HG02678 (cell line): ENCODE measurements at regions not wholly inside any gene's neighbourhood (a gene's known extent, or its start where the extent isn't known, plus 50 kb on each side); places are given as distances from the start of the nearest gene placed in this dataset.

ENCODE experiments used
- ATAC-seq: cut with Tn5 transposase; IDR thresholded peaks from one replicate; pipeline ENCODE4 v1.9.1; 2021; ENCODE audit warnings: mild to moderate bottlenecking, moderate library complexity; ENCODE audit not compliant: unreplicated experiment

DNA sequence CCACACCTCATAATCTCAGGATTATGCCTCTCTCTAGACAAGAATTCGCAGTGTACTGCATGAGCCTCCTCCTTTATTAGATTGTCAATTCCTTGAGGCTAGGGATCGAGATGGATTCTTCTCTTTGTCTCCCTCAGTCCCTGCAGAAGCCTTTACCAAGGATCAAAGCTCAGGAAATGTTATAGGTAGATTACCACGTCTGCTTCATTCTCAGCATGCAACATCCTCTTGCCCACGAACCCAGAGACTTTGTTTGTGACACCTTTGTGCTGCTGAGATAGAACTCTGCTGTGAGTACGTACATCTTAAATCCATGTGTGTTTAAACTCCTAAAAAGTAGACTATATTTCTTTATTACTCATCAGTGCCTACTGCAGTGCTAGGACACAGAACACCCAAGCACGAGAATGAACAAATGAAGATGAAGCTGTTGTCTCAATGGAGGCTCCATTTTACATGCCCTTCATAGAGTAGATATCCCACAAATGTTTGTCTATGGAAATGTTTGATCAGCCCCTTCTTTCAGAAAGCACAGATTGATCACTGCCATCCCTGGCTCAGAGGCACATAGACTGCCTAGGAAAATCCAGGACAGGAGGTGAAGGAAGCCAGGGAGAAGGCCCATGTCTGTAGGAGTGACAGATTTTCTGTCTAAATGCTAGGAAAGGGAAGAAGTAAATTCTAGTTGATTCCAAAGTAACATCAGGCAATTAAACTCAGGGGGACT, 98.8 kb upstream of the KLHL29 start:
- no peak for ATAC-seq

DNA sequence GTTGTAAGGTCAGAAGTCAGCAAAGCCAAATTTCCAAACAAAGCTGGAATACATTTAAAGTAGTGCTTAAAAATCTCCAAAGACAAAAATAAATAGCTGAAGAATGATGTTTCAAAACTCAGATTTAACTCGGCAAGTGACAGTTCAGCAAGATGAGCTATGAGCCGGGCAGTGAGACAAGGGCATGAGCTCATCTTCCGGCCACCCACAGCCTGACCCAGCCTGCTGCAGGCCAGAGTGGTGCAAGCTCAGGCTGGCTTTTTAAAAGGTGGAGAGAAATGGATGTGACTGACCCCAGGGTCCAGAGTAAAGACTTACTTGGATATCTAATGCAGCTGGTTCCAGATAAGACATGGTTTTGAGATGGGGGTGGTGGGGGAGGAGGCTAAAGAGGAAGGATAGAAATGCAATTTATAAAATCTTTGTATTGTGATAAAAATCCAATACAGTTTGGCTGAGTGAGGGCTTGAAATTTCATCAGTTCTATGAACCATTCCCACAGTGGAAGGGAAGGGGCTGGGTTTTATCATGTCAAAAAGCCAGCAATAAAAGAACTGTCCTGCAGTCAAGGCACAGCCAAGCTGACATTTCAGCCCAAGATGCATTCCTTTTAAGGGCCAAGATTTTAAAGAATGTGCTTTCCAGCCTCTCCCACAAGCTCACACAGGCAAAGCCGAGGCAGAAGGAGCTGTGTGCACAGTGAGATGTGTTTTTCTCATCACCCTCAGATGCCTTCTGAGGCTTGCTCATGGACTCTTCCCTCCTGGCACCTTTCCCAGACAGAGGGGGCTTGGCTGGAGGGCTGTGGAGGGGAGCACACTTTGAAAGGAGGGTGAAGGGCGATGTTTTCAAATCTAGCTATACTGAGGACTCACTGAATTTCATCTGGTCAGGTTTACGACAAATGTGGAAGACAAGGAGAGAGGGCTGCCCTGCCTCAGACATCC, 97.9 kb upstream of the KLHL29 start:
- no peak for ATAC-seq

DNA sequence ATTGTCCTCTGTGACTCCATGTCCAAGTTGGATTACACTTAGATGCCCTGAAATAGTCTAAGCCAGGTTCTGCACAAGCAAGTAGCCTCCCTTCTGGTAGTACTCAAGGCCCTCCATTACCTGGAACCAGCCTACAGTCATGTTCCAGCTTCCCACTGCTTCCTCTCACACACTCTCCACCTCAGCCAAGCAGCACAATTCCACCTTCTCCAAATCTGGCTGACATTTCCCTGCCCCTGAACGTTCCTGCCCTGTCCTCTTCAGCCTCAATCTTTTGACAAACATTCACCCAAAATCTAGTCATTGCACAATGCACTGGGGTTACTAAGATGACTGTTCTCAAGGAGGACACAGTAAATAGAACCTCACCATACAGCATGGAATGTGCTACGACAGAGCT, 95.3 kb upstream of the KLHL29 start:
- ATAC-seq = no peak

DNA sequence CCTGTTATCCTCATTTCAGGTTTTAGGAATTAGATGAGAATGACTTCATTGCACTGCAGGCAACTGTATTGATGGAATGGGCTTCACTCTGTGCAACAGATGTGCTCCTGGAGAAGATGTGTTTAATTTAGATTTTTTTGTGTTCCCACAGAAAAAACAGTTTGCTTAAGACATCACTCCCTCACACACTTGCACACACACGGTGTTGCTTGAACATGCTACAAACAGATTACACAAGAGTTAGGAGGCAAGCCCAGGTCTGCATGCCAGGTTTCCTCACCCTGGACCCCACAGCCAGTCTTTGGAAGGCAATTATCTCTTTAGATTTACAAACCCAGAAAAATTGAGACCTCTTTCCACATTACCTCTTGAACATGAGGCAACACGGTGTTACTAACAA, 93.7 kb upstream of the KLHL29 start:
- no peak for ATAC-seq

DNA sequence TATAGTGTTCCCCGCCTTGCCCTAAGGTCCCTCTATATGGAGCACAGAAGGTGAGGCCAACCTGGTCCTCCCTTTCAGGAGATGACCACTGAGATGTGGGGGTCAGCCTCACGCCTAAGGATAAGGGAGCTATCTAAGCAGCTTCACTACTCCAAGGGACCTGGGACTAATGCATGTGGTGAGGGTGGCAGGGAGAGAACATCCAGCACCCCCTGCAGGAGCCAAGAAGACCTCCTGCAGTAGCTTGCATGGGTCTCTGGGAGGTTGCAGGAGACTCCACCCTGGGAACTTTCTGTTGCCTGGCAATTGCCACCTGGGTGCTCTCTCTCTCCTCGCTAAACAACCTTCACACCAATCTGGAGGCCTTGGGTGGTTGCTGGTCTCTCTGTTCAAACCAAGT, 93.0 kb upstream of the KLHL29 start:
- ATAC-seq = no peak

DNA sequence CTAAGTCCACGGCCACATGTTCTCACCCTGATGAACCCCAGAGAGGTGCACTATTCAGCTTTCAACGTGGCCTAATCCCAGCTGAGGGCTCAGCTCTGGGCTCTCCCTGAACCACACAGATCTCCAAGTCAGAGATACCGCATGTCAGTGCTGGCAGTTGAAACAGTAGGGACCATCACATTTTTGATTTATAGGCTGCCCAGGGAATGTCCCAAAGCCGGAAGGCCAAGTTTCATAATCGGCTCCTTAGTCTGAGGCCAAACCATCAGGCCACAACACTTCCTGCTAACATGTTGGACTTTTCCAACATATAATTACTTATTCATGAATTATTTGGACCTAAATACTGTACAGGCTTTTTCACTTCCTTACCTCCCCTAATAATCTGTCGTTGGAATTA, 91.9 kb upstream of the KLHL29 start:
- ATAC-seq = no peak

DNA sequence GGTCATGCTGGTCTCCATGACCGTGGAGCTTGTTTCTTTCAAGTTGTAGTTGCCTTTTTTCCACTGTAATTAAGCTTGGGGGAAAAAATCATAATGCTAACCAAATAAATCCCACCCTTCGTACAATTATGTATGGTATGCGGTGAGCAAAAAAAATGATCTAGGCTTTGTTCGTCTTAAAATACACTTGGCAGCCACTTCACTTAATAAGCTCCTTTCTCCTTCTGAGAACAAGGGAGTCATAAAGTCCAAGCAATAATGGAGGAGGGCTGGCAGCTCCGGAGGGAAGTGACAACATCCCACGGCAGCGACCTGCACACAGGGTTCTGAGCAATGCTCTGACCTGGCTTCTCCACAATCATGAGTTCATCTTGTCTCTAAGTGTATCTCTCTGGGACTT, 91.2 kb upstream of the KLHL29 start:
- ATAC-seq = no peak

DNA sequence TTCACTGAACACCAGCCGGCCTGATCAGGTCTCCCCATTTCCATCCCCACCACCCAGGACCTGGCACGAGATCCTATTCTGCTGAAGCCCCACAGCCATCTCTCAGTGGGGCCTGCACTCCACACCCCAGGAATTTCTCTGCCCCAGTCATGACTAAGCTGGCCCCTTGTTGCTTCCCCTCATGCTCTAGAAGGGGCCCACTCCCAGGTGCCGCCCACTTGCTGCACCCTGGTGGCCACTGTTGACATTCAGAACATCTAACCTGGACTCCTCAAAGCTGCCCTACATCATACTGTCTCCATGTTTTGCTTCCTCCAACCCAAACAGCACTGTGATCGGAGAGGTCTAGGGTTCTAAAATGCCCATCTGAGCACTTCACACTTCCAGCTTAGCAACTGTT, 90.7 kb upstream of the KLHL29 start:
- ATAC-seq = no peak

DNA sequence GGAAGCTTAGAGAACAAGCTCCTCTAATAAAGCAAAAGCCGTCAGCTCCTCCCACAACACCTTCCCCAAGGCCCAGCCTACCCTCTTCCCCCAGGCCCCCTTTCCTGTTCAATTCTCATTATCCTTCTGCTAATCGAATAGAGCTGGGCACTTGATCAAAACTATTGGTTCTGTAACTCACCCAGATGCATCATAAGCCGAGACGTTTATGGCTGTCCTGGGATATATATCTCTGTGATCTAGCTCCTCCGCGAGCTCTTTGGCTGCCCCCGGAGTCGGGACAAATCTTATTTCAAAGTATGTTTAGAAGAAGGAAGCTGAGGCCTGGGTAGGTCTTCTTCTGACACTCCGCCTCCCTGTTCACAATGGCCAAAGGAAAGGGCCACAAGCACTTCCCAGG, 88.3 kb upstream of the KLHL29 start:
- ATAC-seq = no peak

DNA sequence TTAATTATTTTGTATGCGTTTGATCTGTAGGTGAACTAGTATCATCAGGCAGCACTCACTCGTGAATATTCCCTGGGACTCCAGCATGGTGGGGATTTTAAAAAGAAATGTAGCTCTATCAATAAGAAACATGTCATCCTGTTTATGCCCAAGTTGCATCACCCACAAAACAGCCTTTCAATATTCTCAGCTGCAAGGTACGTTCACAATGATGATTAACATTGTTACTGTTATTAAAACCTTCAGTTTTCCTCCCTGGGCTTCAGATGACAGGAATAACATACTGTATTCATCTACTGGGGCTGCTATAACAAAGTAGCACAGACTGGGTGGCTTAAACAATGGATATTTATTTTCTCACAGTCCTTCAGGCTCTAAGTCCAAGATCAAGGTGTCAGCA, 87.9 kb upstream of the KLHL29 start:
- ATAC-seq = no peak

DNA sequence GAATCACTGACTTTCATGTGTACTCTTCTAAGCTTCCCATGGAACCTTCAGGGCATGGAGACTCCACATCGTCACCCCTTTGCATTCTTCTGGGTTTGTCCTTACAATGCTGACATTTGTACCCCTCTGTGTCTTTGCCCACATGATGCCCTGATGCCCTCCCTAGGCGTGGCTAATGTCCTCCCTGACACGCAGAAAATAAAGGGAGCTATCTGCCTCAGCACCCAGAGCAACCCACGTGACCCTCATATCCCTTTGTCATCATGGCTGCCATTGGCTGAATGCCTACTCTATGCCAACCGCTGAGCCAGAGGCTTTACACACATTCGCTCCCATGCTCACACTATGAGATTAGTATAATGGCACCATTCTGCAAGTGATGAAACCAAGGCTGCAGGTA, 86.4 kb upstream of the KLHL29 start:
- no peak for ATAC-seq

DNA sequence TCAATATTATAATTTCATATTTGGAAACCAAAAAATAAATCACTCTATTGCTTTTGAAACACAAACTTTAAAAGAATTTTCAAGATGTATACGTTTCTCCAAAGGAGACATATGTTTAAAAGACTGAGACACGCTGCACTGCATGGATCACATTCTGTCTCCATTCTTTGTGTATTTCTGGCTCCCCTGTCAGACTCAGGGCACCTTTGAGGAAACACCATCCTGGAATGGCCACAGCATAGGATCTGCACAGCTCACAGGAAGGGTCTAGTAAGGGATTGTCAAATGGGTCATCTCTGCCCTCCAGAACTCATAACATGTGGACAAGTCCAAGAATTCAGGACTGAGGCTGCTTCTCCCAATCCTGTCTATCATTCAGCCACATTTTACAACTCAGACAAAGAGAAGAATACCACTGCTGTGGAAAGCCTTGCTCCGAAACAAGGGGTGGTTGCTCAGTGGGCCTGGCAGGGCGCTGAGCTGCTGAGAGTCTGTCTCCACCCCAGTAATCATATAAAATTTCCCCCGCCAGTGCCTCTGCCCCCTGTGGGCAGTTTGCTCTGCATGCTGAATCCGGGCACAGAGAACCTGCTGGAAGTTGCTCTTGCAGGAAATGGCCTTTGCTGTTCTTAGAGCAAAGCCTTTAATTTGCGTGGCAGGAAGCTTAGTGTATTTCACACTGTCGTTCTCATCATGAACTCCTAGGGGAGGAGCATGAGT, 85.3 kb upstream of the KLHL29 start:
- ATAC-seq = no peak

DNA sequence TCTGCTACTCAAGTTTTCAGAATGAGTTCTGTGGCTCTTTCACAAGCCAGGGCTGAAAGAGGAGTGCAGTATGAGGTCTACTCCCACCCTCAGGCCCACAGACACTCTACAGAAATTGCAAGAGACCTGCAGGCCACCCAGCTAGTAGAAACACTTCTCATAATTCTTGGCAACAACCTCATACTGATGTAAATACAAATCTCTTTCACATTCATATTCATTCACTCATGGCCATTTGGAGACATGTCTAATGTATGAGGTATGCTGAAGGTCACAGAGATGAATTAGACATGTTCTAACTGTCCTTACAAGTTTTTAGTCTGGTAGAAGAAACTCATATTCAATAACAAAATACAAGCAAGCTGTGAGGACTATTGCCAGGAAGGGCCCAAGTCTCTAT, 83.8 kb upstream of the KLHL29 start:
- no peak for ATAC-seq

DNA sequence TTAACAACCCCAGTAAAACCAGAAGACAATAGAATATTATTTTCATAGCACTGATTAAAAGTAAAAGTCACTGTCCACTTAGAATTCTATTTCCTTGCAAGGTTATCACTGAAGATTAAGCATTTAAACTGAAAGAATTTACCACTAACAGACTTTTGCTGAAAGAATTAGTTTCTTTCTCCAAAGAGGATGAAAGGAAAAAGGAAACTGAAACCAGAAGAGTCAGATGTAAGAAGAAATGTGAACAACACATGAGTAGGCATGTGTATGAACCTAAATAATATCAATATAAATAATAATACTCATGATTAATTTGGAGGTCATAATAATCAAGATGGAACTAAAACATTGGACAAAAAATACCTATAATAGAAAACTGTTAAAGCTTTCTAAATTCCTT, 82.4 kb upstream of the KLHL29 start:
- no peak for ATAC-seq

DNA sequence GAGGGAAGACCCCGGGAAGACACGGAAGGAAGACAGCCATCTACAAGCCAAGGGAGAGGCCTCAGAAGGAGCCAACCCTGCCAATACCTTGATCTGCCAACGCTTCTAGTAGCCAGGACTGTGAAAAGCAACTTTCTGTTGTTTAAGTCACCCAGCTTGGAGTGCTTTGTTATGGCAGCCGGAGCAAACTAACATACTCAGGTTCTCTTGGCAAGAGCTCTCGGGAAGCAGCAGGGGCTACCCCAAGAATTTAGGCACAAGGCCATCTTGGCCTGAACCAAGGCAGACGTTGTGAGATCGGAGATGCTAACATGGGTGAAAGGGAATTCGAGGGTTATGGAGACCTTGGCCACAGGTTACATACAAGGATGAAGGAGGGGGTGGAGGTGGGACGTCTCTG, 78.6 kb upstream of the KLHL29 start:
- ATAC-seq = no peak

DNA sequence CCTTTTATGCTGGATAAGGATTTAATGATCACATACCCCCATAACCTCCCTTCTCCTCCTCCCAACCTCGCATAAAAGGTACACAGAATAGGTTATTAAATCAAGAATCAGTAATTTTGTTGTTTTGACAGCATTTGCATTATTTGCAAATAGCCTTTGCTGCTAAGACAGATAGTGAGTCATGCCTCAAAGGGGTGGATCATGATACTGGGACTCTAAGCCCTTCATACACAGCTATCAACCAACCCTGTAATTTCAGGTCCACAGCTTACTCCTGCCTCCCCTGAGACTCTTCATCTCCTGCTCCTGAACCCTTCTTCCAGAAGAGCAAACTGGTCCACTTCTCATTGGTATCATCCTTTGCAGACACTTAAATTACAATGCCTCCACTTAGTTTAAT, 73.8 kb upstream of the KLHL29 start:
- no peak for ATAC-seq

DNA sequence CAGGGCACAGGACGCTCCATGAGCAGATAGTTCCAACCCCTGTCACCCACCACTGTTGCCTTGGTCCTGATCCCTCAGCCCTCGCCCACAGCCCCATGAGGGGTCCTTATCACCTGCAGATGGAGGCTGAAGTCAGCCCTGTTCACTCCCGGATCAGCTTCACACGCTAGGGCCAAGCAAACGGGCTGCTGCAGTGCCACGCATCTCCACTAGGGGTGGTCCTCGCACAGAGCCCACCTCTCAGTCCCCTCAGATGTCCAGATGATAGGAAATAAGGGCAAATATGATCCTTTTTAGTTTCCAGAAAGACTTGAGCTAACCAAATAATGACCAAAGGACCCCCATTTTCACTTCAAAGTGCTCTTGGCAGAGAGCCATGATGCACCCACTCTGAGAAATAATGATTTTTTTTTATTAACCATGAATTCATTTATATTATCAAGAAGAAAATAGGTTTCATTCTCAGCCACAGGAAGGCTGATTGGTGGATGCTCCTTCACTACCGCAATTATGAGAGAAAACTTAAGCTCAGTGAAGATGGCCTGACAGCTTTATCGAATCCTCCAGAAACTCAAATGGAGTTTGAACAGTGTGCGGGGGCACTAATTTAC, 71.9 kb upstream of the KLHL29 start:
- peak; percentile 75 for ATAC-seq

DNA sequence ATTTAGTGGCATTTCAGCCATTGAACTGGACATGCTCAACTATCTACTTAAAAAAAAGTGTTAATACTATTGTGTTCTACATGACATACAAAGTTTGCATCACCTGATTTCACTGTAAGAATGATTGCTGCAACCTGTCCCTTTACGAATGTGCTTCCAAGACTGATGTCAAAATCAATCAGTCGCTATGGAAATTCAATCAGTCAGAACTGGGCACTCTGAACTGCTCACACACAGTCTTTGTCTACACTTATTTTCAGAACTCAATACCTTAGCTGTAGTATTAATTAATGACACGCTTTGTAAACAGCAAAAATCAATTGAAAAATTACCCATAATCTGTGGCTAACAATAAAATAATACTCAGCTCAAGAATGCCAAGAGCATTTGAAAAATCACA, 70.3 kb upstream of the KLHL29 start:
- ATAC-seq = no peak

DNA sequence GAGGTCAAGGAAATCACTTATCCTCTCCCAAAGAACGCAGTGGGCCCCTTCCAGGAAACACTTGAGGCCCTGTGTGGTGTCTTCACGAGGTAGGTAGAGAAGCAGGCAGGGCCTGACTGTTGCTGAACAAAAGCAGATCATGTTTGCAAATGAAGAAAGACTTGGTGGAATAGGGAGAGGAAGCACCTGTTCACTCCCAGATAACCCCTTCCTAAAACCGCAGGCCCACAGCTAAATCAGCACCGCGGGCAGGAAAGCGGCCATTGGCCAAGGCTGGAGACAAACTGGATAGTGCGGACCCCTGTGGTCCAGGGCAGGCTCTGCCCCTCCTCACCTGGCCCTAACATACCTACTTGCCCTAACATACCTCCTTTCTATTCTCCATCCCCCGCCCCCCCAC, 64.9 kb upstream of the KLHL29 start:
- no peak for ATAC-seq

DNA sequence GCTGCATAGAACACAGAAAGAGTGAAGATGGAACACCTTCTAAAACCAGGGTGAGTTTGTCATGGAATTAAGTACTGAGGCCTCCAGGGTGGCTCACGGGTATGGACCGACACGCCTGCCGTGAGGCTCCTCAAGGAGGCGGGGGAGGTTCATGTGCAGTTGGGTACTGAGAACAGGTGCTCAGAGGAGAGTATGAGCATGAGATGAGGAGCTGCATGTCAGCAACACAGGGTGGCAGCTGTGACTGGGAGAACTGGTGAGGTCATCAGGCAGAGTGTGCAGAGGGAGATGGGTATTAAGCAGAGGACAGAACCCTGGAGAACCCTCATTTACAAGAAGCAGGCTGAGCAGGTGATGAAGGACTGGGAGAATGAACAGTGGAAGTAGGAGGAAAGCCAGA, 63.2 kb upstream of the KLHL29 start:
- ATAC-seq = no peak

DNA sequence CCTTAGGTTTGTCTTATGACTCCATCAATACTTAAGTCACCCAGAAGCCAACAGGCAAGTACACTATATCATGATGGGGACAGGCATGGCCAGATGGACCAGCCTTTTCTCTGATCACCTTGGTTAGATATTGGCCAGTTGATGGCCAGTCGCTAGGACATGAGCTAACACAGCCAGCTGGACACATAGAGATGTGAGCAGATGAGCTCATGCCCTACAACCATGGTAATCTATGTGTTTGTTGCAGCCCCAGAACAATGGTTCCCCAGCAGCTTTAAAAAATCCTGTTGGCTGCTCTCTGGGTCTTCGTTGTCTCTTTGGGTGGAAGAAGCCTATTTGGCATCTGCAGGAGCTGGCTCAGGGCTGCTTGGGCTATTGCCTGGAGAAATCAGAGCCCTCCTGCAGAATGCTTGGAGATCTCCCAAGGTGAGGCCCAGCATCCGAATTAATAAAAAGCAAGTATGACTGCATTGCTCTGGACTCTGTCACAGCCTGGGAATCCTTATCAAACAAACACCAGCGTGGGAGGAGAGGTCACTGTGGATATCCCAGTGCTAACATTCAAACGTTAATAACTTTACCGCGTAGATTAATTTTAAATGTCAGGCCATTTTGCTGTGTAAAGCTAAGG, 62.3 kb upstream of the KLHL29 start:
- no peak for ATAC-seq
